ENCODE measurements at regions not wholly inside any gene's neighbourhood (a gene's known extent, or its start where the extent isn't known, plus 50 kb on each side); places are given as distances from the start of the nearest gene placed in this dataset.

GRCh38 chr5:25181249-25181648 lies 536.5 kb upstream of the CDH10 start:
- TF ChIP-seq CTCF (conservative IDR thresholded peaks at IDR 0.05; ENCODE audit: low read depth, low read length) (no peak), EZH2 (IDR thresholded peaks at IDR 0.05; ENCODE audit: borderline replicate concordance, low read depth, low read length, poor library complexity, severe bottlenecking) (no peak)

Measured in A673 (cell line).